ENCODE measurements at regions not wholly inside any gene's neighbourhood (a gene's known extent, or its start where the extent isn't known, plus 50 kb on each side); places are given as distances from the start of the nearest gene placed in this dataset.
"Not testable (repeated sequence)": the region's sequence is repeated elsewhere in the genome, so short reads cannot be mapped to it uniquely, and the experiment has no call there.

DNA sequence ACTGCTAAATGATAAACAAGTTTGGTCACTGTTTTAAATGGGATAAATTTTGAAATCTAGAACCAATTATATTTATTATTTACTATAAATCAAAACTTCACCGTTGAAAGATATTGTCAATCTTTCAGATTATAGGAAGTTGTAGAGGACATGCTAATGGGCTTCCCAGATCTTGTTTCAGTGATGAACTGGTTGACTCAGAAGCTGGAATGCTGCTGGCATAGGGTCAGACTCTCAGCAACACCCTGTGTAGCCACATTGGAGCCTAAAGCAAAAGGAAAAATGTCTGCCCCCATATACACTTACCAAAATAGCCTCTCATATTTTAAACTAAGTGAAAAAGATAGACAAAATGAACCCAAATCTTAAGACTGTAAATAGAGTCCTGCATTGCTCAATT is 916.9 kb upstream of the SOX9 start:
- no peak for DNase-seq (ENCODE audit: low spot score)

DNA sequence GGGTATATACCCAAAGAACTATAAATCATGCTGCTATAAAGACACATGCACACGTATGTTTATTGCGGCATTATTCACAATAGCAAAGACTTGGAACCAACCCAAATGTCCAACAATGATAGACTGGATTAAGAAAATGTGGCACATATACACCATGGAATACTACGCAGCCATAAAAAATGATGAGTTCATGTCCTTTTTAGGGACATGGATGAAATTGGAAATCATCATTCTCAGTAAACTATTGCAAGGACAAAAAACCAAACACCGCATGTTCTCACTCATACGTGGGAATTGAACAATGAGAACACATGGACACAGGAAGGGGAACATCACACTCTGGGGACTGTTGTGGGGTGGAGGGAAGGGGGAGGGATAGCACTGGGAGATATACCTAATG is 914.9 kb upstream of the SOX9 start:
- not testable (repeated sequence) for DNase-seq (ENCODE audit: low spot score)

DNA sequence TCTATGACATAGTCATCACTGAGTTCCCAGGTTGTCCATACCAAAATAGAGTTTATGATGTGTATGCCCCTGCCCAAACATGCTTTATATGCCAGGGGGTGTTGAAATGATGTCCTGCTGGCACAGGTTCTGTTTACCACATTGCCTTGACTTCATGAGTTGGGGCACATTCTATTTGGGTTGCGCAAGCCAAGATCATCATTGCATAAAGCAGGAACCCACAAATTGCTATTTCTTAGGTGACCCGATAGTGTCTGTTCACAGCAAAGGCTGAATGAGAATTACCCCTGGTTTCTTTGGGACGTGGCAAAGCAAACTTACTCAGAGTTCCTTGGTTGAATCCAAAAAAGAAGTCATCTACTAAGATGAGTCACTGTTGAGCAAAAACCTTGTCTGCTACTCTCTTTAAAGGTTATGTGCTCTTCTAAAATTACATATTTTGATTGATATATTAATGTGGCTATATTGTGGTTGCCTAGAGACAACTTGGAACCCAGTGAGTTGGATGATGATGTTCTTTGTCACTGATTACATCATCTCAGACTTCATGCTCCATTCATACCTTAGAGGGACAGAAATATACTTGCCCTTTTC is 912.6 kb upstream of the SOX9 start:
- no peak for DNase-seq (ENCODE audit: low spot score)

DNA sequence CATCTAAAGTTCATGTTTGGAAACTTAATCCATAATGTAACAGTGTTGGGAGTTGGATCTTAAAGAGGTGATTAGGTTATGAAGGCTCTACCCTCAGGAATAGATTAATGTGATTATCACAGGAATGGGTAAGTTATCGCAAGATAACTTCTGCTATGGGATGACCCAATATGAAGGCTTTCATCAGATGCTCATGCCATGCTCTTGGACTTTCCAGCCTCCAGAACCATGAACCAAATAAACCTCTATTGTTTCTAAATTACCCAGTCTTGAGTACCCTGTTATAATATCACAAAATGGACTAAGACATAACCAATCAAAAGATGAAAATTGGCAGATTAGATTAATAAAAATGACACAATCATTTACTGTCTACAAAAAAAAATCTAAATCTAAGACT is 906.9 kb upstream of the SOX9 start:
- no peak for DNase-seq (ENCODE audit: low spot score)

DNA sequence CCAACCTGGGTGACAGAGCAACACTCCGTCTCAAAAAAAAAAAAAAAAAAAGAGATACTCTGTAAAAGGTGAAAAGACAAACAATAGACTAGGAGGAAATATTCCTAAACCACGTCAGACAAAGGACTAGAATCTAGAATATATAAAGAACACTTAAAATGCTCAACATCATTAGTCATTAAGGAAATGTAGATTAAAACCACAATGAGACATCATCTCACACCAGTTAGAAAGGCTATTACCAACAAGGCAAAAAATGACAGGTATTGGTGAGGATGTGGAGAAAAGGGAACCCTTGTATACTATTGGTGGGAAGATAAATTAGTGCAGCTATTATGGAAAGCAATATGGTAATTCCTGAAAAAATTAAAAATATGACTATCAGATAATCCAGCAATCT is 903.1 kb upstream of the SOX9 start:
- no peak for DNase-seq (ENCODE audit: low spot score)

DNA sequence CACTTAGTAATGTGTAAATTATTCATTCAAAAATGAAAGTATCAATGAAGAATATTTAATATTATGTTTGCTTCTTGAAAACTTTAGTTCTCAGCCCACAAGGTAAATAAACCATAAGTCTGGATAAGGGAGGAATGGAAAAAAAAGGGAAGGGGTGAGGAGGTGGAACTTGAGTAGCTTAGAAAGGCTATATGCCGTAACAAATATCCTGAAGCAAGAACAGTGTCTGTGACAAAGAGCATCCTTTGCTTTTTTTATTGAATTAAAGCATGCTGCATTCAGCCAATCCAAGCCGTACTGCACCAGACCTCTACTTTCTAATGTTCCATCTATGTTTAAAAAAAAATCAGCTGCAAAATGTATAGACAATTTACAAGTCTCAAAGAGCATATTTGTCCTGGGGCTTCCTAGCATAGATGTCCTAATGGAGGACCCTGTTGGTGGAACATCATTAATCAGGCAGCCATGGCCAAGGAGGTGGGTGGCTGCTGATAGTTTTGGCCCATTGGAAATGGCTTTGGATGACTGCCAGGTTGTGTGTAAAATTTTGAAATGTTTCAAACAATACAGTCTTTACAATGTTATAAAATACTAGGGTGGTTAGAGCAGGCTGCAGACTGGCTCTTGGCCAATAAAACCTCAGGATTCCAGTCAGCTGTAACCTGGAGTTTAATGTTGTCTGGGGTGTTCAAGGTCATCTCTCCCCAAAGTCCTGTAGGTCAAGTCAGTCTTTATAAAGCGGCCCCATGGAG is 895.8 kb upstream of the SOX9 start:
- DNase-seq (ENCODE audit: low spot score), result no peak

DNA sequence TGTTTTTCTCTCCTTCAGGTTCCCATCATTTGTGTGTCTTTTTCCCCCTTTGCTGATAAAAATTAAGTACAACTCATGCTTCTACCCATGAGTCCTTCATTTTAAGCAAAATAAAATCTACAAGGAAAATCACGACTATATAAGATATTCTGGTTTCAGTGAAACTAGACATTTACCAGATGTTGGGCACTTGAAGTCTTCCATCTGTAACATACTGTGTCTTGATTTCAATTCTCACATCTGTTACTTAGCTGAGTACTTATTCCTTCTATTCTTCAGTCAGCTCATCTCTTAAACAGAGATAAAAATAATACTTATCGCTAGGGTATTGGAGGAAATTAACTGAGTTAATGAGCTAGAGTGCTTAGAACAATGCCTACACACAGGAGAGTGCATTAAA is 893.0 kb upstream of the SOX9 start:
- no peak for DNase-seq (ENCODE audit: low spot score)

DNA sequence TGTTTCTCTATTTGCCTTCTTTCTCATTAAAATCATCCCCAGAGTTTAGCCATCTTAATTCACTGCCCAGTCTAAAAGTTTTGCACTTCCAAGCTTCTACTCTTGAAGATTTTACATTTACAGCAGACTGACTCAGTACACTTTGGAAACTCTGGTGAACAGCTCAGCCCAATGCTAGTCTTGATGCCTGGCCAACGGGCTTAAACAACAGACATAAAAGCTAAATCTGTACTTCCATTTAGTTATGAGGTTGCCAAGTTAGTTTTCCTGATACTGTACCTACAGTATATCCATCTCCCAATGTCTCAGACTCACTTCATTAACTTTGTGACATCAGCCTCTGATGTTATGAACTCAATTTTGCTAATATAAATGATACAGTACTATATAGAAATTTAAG is 891.8 kb upstream of the SOX9 start:
- no peak for DNase-seq (ENCODE audit: low spot score)

- no peak for DNase-seq (ENCODE audit: low spot score)
These were observed 887.8 kb upstream of the SOX9 start for GRCh38 chr17:71232801-71233559.

- no peak for DNase-seq (ENCODE audit: low spot score)
These were observed 886.5 kb upstream of the SOX9 start for GRCh38 chr17:71234349-71234748.

- no peak for DNase-seq (ENCODE audit: low spot score)
These were observed 882.8 kb upstream of the SOX9 start for GRCh38 chr17:71237903-71238538.

DNA sequence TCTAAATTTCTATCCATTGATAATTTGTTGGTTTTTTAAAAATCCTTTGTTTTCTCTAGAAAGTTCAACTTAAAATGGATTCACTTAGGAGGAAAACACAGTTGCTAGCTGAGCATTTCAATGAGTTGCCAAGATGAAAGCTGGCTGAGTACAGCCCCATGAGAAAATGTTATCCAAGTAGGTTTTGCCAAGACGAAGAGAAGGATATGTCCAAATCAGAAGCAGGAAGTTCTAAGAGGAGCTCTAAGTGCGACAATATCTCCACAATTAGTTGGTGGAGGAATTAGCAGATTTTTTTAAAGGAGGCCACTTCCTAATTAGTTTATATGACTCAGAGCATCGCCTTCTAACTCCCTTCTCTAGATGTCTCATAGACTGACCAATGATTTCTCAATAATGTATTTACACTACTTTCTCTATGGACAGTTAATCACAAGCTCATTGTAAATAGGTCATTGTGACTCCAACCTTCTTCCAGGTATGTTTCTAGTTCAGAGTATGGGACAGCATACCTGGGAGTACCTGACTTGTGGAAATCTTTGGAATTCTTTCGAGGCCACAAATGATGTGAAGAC is 873.3 kb upstream of the SOX9 start:
- DNase-seq (ENCODE audit: low spot score), result no peak

DNA sequence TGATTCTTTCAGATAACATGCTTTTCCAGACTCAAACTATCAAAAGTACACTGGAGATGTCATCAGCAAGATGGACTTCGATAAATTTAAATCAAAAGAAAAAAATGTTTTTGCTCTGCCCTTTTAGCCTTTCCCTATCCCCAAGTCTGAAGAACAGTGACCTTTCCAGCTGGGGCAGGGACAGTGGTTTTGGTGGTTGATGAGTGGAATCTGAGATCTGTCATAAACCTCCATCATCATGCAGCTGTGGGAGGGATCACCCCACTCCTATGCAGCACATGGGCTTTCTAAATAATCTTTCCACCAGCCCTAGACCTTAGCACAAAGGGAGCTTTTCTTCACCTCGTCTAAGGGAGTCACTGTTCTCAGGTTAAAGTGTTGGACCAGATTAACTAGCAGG is 869.5 kb upstream of the SOX9 start:
- DNase-seq (ENCODE audit: low spot score), result no peak

- DNase-seq (ENCODE audit: low spot score), result no peak
These were observed 868.9 kb upstream of the SOX9 start for GRCh38 chr17:71251951-71252350.

DNA sequence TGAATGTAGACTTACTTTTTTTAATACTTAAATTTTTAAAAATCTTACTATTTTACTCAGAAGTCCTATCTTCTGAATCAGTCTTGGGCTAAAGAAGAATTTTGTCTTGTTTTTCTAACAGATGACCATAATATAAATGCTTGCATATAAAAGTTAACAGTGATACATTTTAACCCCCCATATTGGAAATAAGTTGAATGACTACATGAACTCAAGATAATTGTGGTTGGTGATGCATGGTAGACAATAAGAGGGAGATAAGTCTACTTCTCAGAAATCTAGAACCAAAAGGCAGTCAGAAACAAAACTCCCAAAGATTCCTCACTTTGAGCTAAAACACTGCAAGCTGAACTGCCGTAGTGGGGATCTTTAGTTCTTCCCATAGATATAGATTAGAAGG is 868.4 kb upstream of the SOX9 start:
- DNase-seq (ENCODE audit: low spot score), result no peak

DNA sequence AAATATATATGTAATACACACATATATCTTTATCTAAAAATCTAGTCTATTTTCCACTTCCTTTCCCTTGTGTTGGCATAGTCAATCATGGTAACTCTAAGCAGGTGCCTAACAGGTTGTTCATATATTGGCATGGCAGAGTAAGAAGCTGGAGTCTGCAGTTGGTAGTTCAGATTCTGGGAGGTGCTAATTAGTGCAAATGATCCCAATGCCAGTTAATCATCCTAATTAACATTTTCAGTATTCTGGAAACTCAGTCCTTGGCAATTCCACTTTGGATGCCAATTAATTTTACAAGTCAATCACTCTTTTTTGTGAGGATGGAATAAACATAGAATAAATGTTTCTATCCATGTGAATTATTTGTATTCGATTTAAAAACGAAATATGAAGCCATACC is 863.7 kb upstream of the SOX9 start:
- no peak for DNase-seq (ENCODE audit: low spot score)

- no peak for DNase-seq (ENCODE audit: low spot score)
These were observed 860.4 kb upstream of the SOX9 start for GRCh38 chr17:71260366-71260940.

DNA sequence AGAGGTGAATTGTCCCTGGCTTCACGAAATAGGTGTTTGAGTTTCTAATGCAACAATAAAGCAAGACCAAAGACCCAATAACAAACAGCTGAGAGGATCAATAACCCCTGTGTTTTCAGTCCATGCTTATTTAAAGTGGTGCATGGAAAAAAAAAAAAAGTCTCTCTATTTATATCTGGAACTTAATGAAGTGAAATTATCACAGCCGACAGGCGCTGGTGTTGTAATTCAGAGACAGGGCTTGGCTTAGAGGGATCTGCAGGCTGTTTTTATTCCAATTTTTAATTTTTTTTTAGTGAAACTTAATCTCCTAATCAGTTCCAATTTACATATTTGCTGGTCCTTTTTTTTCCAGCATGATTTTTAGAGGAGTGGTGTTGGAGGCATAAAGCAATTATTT is 858.2 kb upstream of the SOX9 start:
- no peak for DNase-seq (ENCODE audit: low spot score)

DNA sequence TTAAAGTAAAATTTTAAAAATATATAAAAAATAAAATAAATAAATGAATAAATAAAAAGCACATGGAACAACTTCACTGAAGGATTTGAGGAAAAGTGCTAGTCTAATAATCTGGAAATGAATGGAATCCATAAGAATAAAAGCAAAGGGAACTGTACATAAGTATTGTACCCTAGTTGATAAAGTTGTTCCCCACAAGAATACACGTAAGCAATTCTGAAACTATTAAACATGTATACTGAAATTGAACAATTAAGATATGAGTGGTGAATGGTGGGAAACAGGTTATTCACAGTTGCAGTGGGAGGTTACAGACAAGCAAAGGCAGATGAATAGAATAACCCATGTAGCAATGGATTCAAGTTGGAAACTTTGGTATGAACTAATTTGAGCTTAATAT is 853.2 kb upstream of the SOX9 start:
- DNase-seq (ENCODE audit: low spot score), result no peak

GRCh38 chr17:71269201-71269600 is 851.6 kb upstream of the SOX9 start:
- no peak for DNase-seq (ENCODE audit: low spot score)

- DNase-seq (ENCODE audit: low spot score), result no peak
These were observed 847.4 kb upstream of the SOX9 start for GRCh38 chr17:71273441-71273840.

DNA sequence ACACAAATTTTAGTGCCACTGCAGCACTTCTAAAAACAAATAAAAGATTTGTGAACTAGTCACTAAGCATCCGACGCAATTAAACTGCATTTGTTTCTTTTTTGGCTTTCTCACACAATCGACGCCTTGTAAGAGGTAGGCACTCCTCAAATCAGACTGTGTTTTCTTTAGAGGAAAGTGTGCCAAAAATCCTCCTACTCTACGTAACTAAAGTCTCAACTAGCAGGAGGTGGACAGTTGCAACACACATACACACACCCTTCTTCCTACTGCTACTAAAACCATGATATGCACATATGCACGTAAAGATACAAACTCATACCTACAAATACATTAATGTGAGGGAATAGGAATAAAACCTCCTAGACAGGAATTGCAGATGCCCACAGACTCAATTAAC is 844.7 kb upstream of the SOX9 start:
- no peak for DNase-seq (ENCODE audit: low spot score)

Data from germinal center (tissue), 1 donor.